ENCODE measurements at regions not wholly inside any gene's neighbourhood (a gene's known extent, or its start where the extent isn't known, plus 50 kb on each side); places are given as distances from the start of the nearest gene placed in this dataset.

- no TSS peak for BruUV-seq (replicated peaks)
- dilution Hi-C loops (cut with MboI; ENCODE audit: extremely low pct_ligation_motif_present, low sequenced_read_pairs): no loop called here
- FAIRE-seq: no peak
- Histone ChIP-seq H4K20me1 (replicated peaks; ENCODE audit: control insufficient read depth, extremely low read depth, insufficient read depth, low read length) (no peaks in the 10 kb centered on the region), H3K79me2 (ENCODE audit: control insufficient read depth, insufficient read depth, low read length) (no peaks in the 10 kb centered on the region), H3K4me1 (ENCODE audit: control insufficient read depth, extremely low read depth, insufficient read depth, low read length) (no peaks in the 10 kb centered on the region), H3K36me3 (ENCODE audit: control insufficient read depth in 2 of 2, extremely low read depth in 1 of 2, insufficient read depth in 2 of 2, low read length in 2 of 2) (no peaks in the 10 kb centered on the region), H3K9ac (replicated peaks; ENCODE audit: extremely low read depth, insufficient read depth, low read length) (no peak overlapping the region), H3K27me3 (ENCODE audit: control insufficient read depth in 2 of 2, insufficient read depth in 2 of 2, low read length in 2 of 2) (no peaks in the 10 kb centered on the region), H3K27ac (ENCODE audit: insufficient read depth, low read depth, low read length) (no peak overlapping the region), H3K9me3 (replicated peaks; ENCODE audit: control insufficient read depth, insufficient read depth, low read length) (no peaks in the 10 kb centered on the region), H3K4me2 (ENCODE audit: insufficient read depth, low read length) (no peak overlapping the region), H3K4me3 (replicated peaks in 1 of 3; ENCODE audit: insufficient read depth in 1 of 3, low read depth in 1 of 3, low read length in 3 of 3) (no peak overlapping the region), H3K9me1 (replicated peaks; ENCODE audit: control insufficient read depth, extremely low read depth, insufficient read depth, low read length) (no peaks in the 10 kb centered on the region), H2AFZ (ENCODE audit: low read depth, low read length) (no peak overlapping the region)
- DNase-seq (ENCODE audit: low read depth, low spot score): no peak
- intact Hi-C loops (cut with micrococcal nuclease): no loop called here
- ChIA-PET CTCF (no interaction called here), POLR2A (no interaction called here)
- TF ChIP-seq CTCF (IDR thresholded peaks at IDR 0.05; ENCODE audit: extremely low read depth in 1 of 2, insufficient read depth in 1 of 2, low read depth in 1 of 2, low read length in 2 of 2) (no peak), MAX (IDR thresholded peaks at IDR 0.05; ENCODE audit: insufficient read depth, insufficient read length) (no peak), POLR2A (IDR thresholded peaks at IDR 0.05; ENCODE audit: low read depth, low read length) (no peak), EZH2 (IDR thresholded peaks at IDR 0.05; ENCODE audit: borderline replicate concordance, low read depth, low read length, severe bottlenecking) (no peak), FOS (IDR thresholded peaks at IDR 0.05; ENCODE audit: borderline replicate concordance, insufficient read depth, low read length) (no peak)
These were observed 1723.9 kb upstream of the CDH6 start for GRCh38 chr5:29469581-29469980.

- ChIA-PET CTCF (no interaction called here), POLR2A (no interaction called here)
- Histone ChIP-seq H3K9me1 (replicated peaks; ENCODE audit: control insufficient read depth, extremely low read depth, insufficient read depth, low read length) (no peaks in the 10 kb centered on the region), H3K4me1 (ENCODE audit: control insufficient read depth, extremely low read depth, insufficient read depth, low read length) (no peaks in the 10 kb centered on the region), H3K27ac (ENCODE audit: insufficient read depth, low read depth, low read length) (no peak overlapping the region), H3K79me2 (ENCODE audit: control insufficient read depth, insufficient read depth, low read length) (no peaks in the 10 kb centered on the region), H3K36me3 (ENCODE audit: control insufficient read depth in 2 of 2, extremely low read depth in 1 of 2, insufficient read depth in 2 of 2, low read length in 2 of 2) (no peaks in the 10 kb centered on the region), H4K20me1 (replicated peaks; ENCODE audit: control insufficient read depth, extremely low read depth, insufficient read depth, low read length) (no peaks in the 10 kb centered on the region), H3K9me3 (replicated peaks; ENCODE audit: control insufficient read depth, insufficient read depth, low read length) (peaks cover 2% of the 10 kb centered on the region), H3K4me2 (ENCODE audit: insufficient read depth, low read length) (no peak overlapping the region), H3K27me3 (ENCODE audit: control insufficient read depth in 2 of 2, insufficient read depth in 2 of 2, low read length in 2 of 2) (no peaks in the 10 kb centered on the region), H2AFZ (ENCODE audit: low read depth, low read length) (no peak overlapping the region), H3K4me3 (replicated peaks in 1 of 3; ENCODE audit: insufficient read depth in 1 of 3, low read depth in 1 of 3, low read length in 3 of 3) (no peak overlapping the region), H3K9ac (replicated peaks; ENCODE audit: extremely low read depth, insufficient read depth, low read length) (no peak overlapping the region)
- DNase-seq (ENCODE audit: low read depth, low spot score) (no peak), FAIRE-seq (no peak)
- dilution Hi-C loops (cut with MboI; ENCODE audit: extremely low pct_ligation_motif_present, low sequenced_read_pairs): no loop called here
- intact Hi-C loops (cut with micrococcal nuclease): no loop called here
- BruUV-seq (replicated peaks): no TSS peak
- no peak for TF ChIP-seq JUN (IDR thresholded peaks at IDR 0.05; ENCODE audit: borderline replicate concordance, insufficient read depth, insufficient read length, low read depth)
- TF ChIP-seq CTCF (IDR thresholded peaks at IDR 0.05; ENCODE audit: extremely low read depth in 1 of 2, insufficient read depth in 1 of 2, low read depth in 1 of 2, low read length in 2 of 2): no peak
- TF ChIP-seq FOS (IDR thresholded peaks at IDR 0.05; ENCODE audit: borderline replicate concordance, insufficient read depth, low read length): no peak
- TF ChIP-seq MYC (IDR thresholded peaks at IDR 0.05; ENCODE audit: low read depth, low read length): no peak
These were observed 1731.2 kb upstream of the CDH6 start for GRCh38 chr5:29462241-29462640.

Measured in endothelial cell of umbilical vein (primary cell).